Kidney capillary endothelial cell (primary cell): ENCODE measurements at regions not wholly inside any gene's neighbourhood (a gene's known extent, or its start where the extent isn't known, plus 50 kb on each side); places are given as distances from the start of the nearest gene placed in this dataset.
"Not testable (repeated sequence)": the region's sequence is repeated elsewhere in the genome, so short reads cannot be mapped to it uniquely, and the experiment has no call there.

Experiments used
- DNase-seq: peaks from one replicate; pipeline ENCODE4 v3.0.0-alpha.2; 2018; ENCODE audit warnings: low spot score

- no peak for DNase-seq
Measured at GRCh38 chr6:80411486-80411885, 305.0 kb downstream of the BCKDHB start.

DNA sequence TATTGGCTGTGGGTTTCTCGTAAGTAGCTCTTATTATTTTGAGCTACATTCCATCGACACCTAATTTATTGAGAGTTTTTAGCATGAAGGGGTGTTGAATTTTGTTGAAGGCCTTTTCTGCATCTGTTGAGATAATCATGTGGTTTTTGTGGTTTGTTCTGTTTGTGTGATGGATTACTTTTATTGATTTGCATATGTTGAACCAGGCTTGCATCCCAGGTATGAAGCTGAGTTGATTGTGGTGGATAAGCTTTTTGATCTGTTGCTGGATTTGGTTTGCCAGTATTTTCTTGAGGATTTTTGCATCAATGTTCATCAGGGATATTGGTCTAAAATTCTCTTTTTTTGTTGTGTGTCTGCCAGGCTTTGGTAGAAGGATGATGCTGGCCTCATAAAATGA lies 301.5 kb downstream of the BCKDHB start:
- not testable (repeated sequence) for DNase-seq

GRCh38 chr6:80404889-80405288 lies 298.4 kb downstream of the BCKDHB start:
- no peak for DNase-seq

DNA sequence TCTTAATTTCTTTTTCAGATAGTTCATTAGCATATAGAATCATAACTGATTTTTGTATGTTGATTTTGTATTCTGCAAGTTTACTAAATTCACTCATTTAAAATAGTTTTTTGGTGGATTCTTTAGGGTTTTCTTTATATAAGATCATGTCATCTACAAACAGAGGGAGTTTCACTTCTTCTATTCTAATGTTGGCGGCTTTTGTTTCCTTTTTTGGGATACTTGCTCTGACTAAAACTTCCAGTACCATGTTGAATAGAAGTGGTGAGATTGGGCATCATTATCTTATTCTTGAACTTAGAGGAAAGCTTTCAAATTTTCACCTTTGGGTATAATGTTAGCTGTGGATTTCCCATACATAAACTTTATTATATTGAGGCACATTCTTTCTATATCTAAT lies 296.9 kb downstream of the BCKDHB start:
- no peak for DNase-seq

DNA sequence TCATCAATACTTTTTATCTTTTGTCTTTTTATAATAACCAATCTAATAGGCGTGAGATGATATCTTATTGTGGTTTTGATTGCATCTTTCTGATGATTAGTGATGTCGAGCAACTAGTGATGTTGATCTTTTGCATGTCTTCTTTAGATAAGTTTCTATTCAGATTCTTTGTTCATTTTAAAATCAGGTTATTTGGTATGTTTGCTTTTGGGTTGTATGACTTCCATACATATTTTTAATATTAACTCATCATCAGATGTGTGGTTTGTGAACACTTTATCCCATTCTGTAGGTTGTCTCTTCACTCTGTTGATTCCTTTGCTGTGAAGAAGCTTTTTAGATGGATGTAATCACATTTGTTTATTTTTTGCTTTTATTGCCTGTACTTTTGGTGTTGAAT lies 295.8 kb downstream of the BCKDHB start:
- DNase-seq: no peak
